AG09319 (cell line): ENCODE measurements at regions not wholly inside any gene's neighbourhood (a gene's known extent, or its start where the extent isn't known, plus 50 kb on each side); places are given as distances from the start of the nearest gene placed in this dataset.

ENCODE experiments used
- DNase-seq: peaks from one replicate; pipeline ENCODE4 v3.0.0-alpha.2; 2010; ENCODE audit warnings: low read depth; ENCODE audit errors: extremely low read depth
- CTCF ChIP-seq: IDR thresholded peaks from 2 replicates; pipeline ENCODE4 v1.5.1; 2011; ENCODE audit warnings: low read depth, mild to moderate bottlenecking, inconsistent platforms, low read length, moderate library complexity

DNA sequence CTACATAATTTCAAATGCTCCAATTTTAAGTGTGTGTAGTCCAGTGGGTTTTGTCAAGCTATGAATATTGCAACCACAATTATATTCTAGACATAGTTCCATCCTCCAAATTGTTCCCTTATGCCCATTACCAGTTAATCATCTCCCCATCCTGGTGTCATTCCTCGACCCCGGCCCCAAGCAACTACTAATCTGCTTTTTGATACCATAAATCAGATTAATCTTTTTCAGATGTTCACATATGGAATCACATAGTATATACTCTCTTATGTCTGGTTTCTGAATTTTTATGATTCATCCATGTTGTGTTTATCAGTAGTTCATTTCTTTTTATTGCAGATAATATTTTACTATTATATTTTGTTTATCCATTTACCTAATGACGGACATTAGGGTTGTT is 148.4 kb upstream of the RORB start:
- no peak for TF ChIP-seq CTCF
- DNase-seq: no peak

DNA sequence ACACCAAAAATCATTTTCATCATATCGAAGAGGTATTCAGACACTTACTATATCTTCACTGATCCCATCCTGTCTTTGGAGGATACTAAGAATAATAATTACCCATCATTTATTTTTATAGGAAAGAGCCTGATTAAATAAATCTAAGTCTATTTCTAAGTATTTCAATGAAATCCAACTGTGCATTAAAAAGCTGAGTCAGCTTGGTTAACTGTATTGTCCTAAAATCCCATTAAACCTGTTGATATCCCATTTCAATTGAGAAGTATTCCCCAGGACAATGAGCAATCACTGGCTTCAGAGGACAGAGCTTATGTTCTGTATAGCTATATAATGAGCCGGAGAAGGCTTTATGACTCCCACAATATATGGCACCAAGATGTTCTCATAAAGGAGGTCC is 142.0 kb upstream of the RORB start:
- no peak for TF ChIP-seq CTCF
- no peak for DNase-seq

DNA sequence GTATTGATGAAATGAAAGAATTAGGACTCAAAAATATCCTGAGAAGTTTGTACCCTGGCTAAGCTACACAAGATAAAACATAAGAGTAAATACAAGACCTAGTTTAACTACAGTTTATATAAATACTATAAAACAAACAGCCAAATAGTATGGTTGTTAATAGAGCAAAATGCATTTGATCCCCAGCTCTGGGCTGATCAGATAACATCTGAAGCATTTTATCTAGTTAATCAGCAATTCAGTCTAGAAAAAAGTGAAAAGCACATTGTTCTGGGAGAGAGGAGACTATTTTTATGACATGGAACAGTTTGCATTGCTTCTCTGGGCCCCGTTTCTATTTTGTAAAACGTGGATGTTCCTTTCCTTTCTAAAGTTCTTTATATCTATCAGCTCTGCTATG is 139.6 kb upstream of the RORB start:
- TF ChIP-seq CTCF: no peak
- DNase-seq: no peak

GRCh38 chr9:74358959-74359358 is 138.2 kb upstream of the RORB start:
- TF ChIP-seq CTCF: no peak
- DNase-seq: no peak

DNA sequence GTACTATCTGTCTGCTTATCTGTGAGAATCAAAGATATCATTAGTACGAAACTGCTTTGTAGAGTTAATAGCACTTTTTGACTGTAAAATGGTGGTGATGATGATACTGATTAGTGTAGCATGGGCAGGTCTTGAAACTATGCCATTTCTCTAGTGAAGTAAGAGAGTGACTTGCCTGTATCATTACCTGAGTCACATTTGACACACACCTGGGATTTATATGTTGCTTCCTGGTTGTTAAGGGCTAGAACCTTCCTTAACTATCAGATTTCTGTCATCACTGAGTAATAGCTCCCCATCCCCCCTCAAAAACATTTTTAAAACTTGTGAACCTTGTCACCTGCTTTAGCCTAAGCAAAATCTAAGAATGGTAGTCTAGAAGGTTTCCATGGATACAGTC is 135.6 kb upstream of the RORB start:
- no peak for TF ChIP-seq CTCF
- DNase-seq: no peak

GRCh38 chr9:74362423-74362822 is 134.7 kb upstream of the RORB start:
- no peak for DNase-seq
- TF ChIP-seq CTCF: no peak

GRCh38 chr9:74366111-74366510 is 131.0 kb upstream of the RORB start:
- no peak for TF ChIP-seq CTCF
- no peak for DNase-seq
